ENCODE measurements at regions not wholly inside any gene's neighbourhood (a gene's known extent, or its start where the extent isn't known, plus 50 kb on each side); places are given as distances from the start of the nearest gene placed in this dataset.
"Not testable (repeated sequence)": the region's sequence is repeated elsewhere in the genome, so short reads cannot be mapped to it uniquely, and the experiment has no call there.

DNA sequence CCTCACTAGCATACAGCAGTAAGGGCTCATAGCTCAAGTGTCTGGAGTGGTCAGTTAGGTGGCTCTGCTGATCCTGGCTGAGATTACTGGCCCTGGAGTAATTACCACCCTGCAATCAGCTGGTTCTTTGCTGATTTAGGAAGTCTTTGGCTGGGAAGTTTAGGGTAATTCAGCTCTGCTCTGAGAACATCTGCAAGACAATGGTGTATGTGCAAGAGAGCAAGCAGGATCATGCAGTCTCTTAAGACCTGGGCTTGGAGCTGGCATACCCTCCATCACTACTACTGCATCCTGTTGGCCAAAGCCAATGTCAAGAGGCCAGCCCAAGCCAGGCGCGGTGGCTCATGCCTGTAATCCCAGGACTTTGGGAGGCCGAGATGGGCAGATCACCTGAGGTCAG lies 159.0 kb downstream of the NDUFA12 start:
- no peak overlapping the region for H3K4me3 ChIP-seq (ENCODE audit: low read length in 2 of 2)
- intact Hi-C loops (cut with DNase I), result no loop called here
- no peak for DNase-seq
- ATAC-seq (ENCODE audit: low FRiP score), result no peak
- H3K4me1 ChIP-seq (ENCODE audit: control insufficient read depth in 1 of 2, insufficient read depth in 2 of 2, low read length in 2 of 2), result no peaks in the 10 kb centered on the region
- no peaks in the 10 kb centered on the region for H3K36me3 ChIP-seq (ENCODE audit: control insufficient read depth in 1 of 2, insufficient read depth in 2 of 2, low read length in 1 of 2)
- 97% methylated on average over 3 of the region's 3 CpGs for WGBS, 2 donors
- no peak overlapping the region for H3K27ac ChIP-seq (ENCODE audit: low read depth in 1 of 2, low read length in 2 of 2)
- no peaks in the 10 kb centered on the region for H3K27me3 ChIP-seq (ENCODE audit: control insufficient read depth in 1 of 2, insufficient read depth in 2 of 2, low read length in 1 of 2)
- no peaks in the 10 kb centered on the region for H3K9me3 ChIP-seq (ENCODE audit: control insufficient read depth, low read length)

DNA sequence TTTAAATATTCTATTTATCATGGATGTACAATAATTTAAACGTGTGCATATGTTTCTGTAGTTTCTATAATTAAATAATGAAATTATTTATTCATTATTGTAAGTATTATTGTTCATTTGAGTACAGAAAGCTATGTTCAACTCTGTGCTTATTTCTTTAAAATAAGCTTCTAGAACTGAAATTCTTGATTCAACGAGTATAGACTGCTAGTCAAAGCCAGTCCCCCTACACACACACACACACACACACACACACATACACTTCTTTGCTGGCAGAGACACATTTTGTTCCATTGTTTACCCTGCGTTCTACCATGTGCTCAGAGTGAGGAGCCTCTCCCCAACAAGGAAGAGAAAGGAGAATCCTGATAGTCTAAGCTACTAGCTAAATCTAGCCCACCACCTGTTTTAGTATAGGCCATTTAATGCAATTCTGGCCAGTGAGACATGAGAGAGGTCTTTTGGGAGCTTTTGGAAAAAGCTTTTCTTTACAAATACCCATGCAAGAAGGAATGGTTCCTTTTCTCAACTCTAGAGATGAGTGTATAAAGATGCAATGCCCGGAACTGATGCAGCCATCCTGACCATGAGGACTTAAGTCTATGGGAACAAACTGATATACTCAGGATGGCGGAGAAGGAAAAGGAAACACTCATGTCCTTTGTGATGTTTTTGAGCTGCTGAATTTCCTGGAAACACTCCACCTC lies 161.4 kb downstream of the NDUFA12 start:
- no peaks in the 10 kb centered on the region for H3K4me1 ChIP-seq (ENCODE audit: control insufficient read depth in 1 of 2, insufficient read depth in 2 of 2, low read length in 2 of 2)
- DNase-seq, result no peak
- no peaks in the 10 kb centered on the region for H3K36me3 ChIP-seq (ENCODE audit: control insufficient read depth in 1 of 2, insufficient read depth in 2 of 2, low read length in 1 of 2)
- H3K27ac ChIP-seq (ENCODE audit: low read depth in 1 of 2, low read length in 2 of 2), result no peak overlapping the region
- no peaks in the 10 kb centered on the region for H3K9me3 ChIP-seq (ENCODE audit: control insufficient read depth, low read length)
- H3K27me3 ChIP-seq (ENCODE audit: control insufficient read depth in 1 of 2, insufficient read depth in 2 of 2, low read length in 1 of 2), result no peaks in the 10 kb centered on the region
- intact Hi-C loops (cut with DNase I), result no loop called here
- no peak for ATAC-seq (ENCODE audit: low FRiP score)
- no peak overlapping the region for H3K4me3 ChIP-seq (ENCODE audit: low read length in 2 of 2)
- WGBS, 2 donors, result 69 to 78% methylated on average over 5 of the region's 5 CpGs

DNA sequence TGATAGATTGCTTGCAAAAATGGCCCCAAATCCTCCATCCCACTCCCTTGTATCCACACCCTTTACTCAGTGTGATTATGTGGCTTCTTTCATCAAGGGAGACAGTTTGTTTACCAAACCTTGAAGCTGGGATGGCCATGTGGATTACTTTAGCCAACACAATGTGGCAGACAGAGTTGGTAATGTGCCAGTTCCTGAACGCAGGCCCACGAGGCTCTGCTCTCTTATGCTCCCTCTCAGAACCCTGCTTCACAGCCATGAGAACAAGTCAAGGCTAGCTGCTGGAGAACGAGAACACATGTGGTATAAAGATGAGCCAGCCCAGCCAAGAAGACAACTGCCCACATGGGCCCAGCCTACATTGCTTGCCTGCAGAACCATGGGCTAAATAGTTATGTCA lies 162.3 kb downstream of the NDUFA12 start:
- no peak for ATAC-seq (ENCODE audit: low FRiP score)

DNA sequence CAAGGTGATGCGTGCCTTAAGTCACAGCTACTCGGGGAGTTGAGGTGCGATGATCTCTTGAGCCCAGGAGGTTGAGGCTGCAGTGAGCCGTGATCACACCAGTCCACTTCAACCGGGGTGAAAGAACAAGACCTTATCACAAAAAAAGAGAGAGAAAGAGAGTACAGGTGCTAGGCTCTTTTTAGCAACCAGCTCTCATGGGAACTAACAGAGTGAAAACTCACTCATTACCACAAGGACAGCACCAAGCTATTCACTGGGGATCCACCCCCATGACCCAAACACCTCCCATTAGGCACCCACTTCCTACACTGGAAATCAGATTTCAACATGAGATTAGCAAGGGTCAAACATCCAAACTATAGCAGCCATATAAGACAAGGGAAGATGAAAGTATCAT lies 164.2 kb downstream of the NDUFA12 start:
- H3K4me3 ChIP-seq (ENCODE audit: low read length in 2 of 2), result no peak overlapping the region
- DNase-seq (no peak), ATAC-seq (ENCODE audit: low FRiP score) (no peak)
- intact Hi-C loops (cut with DNase I), result no loop called here
- no peaks in the 10 kb centered on the region for H3K36me3 ChIP-seq (ENCODE audit: control insufficient read depth in 1 of 2, insufficient read depth in 2 of 2, low read length in 1 of 2)
- no peaks in the 10 kb centered on the region for H3K27me3 ChIP-seq (ENCODE audit: control insufficient read depth in 1 of 2, insufficient read depth in 2 of 2, low read length in 1 of 2)
- H3K27ac ChIP-seq (ENCODE audit: low read depth in 1 of 2, low read length in 2 of 2), result no peak overlapping the region
- 95 to 100% methylated on average over 5 of the region's 5 CpGs for WGBS, 2 donors
- H3K4me1 ChIP-seq (ENCODE audit: control insufficient read depth in 1 of 2, insufficient read depth in 2 of 2, low read length in 2 of 2), result no peaks in the 10 kb centered on the region
- no peaks in the 10 kb centered on the region for H3K9me3 ChIP-seq (ENCODE audit: control insufficient read depth, low read length)

More for the DNA sequence above, 162.3 kb downstream of the NDUFA12 start:
- WGBS, 2 donors, result 43 to 51% methylated on average over 3 of the region's 3 CpGs
- intact Hi-C loops (cut with DNase I), result no loop called here
- Histone ChIP-seq H3K27ac (ENCODE audit: low read depth in 1 of 2, low read length in 2 of 2) (no peak overlapping the region), H3K27me3 (ENCODE audit: control insufficient read depth in 1 of 2, insufficient read depth in 2 of 2, low read length in 1 of 2) (no peaks in the 10 kb centered on the region), H3K4me3 (ENCODE audit: low read length in 2 of 2) (no peak overlapping the region), H3K9me3 (ENCODE audit: control insufficient read depth, low read length) (no peaks in the 10 kb centered on the region), H3K4me1 (ENCODE audit: control insufficient read depth in 1 of 2, insufficient read depth in 2 of 2, low read length in 2 of 2) (no peaks in the 10 kb centered on the region), H3K36me3 (ENCODE audit: control insufficient read depth in 1 of 2, insufficient read depth in 2 of 2, low read length in 1 of 2) (no peaks in the 10 kb centered on the region)
- no peak for DNase-seq

DNA sequence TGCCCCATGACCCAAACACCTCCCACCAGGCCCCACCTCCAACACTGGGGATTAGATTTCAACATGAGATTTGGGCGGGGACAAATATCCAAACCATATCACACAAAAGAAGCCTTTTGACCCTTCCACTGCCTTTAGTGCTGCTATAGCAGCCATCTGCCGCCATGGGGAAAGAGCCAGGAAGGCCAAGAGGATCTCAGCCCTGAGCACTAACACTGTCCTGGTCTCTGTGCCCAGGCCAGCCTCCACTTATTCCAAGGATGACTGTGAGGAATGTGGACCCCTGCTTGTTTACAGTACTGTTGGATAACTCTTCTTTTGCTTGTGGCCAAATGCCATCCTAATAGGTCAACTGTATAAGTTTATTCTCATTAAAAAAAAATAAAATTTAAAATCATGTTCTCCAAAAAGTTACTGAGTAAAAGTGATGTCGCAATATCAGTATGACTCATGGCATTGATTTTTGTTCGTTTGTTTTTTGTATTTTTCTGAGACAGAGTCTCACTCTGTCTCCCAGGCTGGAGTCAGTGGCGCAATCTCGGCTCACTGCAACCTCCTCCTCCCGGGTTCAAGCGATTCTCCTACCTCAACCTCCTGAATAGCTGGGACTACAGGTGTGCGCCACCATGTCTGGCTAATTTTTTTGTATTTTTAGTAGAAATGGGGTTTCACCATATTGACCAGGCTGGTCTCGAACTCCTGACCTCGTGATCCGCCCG lies 166.4 kb downstream of the NDUFA12 start:
- DNase-seq; H3K27me3 ChIP-seq (ENCODE audit: control insufficient read depth in 1 of 2, insufficient read depth in 2 of 2, low read length in 1 of 2); H3K27ac ChIP-seq (ENCODE audit: low read depth in 1 of 2, low read length in 2 of 2); H3K4me3 ChIP-seq (ENCODE audit: low read length in 2 of 2); intact Hi-C loops (cut with DNase I); H3K4me1 ChIP-seq (ENCODE audit: control insufficient read depth in 1 of 2, insufficient read depth in 2 of 2, low read length in 2 of 2); H3K36me3 ChIP-seq (ENCODE audit: control insufficient read depth in 1 of 2, insufficient read depth in 2 of 2, low read length in 1 of 2); H3K9me3 ChIP-seq (ENCODE audit: control insufficient read depth, low read length): not testable (repeated sequence)
- WGBS, 2 donors, result 93 to 95% methylated on average over 13 of the region's 13 CpGs
- peak; percentile 56 for ATAC-seq (ENCODE audit: low FRiP score)

DNA sequence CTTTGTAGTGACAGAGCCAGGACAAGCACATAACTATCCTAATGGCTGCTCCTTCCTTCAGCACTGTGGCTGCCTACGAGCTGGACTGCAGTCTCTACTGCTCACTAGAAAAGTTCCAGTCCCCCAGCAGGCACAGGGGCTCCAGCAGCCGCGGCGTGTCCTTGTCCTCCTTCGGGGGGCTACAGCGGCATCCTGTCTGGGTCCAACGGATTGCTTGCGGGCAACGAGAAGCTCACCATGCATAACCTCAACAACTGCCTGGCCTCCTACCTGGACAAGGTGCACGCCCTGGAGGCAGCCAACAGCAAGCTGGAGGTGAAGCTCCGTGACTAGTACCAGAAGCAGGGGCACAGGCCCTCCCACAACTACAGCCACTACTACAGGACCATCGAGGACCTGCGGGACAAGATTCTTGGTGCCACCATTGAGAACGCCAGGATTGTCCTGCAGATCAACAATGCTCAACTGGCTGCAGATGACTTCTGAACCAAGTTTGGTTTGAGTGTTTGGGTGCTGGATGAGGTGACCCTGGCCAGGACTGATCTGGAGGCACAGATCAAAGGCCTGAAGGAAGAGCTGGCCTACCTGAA lies 169.4 kb downstream of the NDUFA12 start:
- DNase-seq (no peak), ATAC-seq (ENCODE audit: low FRiP score) (no peak)
- Histone ChIP-seq H3K27me3 (ENCODE audit: control insufficient read depth in 1 of 2, insufficient read depth in 2 of 2, low read length in 1 of 2) (no peaks in the 10 kb centered on the region), H3K4me1 (ENCODE audit: control insufficient read depth in 1 of 2, insufficient read depth in 2 of 2, low read length in 2 of 2) (no peaks in the 10 kb centered on the region), H3K4me3 (ENCODE audit: low read length in 2 of 2) (no peak overlapping the region), H3K36me3 (ENCODE audit: control insufficient read depth in 1 of 2, insufficient read depth in 2 of 2, low read length in 1 of 2) (no peaks in the 10 kb centered on the region), H3K9me3 (ENCODE audit: control insufficient read depth, low read length) (no peaks in the 10 kb centered on the region), H3K27ac (ENCODE audit: low read depth in 1 of 2, low read length in 2 of 2) (no peak overlapping the region)
- 96% methylated on average over 14 of the region's 14 CpGs for WGBS, 2 donors
- intact Hi-C loops (cut with DNase I), result no loop called here

DNA sequence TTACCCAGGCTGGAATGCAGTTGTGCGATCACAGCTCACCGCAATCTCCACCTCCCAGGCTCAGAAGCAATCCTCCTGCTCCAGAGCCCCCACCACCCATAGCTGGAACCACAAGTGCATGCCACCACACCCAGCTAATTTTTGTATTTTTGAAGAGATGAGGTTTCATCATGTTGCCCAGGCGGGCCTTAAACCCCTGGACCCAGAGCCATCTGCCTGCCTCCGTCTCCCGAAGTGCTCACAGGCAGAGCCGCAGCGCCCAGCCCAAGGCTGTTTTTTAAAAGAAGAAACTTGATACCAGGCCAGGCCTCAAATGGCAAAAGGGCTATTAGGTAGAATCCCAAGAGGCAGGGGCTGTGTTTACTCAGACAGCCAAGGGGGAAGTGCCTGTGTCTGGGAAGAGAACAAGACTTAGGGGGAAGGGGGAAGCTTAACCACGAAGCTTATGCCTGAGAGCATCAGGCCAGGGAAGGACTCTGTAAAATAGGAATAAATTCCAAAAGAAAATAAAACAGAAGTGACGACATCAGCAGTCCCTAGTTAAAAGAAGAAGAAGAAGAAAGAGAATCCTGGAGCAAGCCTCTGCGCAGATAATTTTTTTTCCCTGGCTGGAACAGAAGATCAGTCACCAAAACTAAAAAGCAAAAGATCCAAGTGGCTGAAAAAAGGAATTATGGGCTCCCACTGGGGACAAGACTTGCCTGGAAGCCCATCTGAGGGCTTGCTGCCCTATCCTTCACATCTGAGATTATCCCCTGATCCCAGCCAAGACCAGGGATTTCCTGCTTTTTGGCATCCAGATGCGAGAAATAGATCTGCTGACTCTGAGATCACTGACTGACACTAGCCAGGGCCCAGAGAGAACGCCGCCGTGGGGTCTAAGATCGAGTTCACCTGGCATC lies 170.5 kb downstream of the NDUFA12 start:
- Histone ChIP-seq H3K9me3 (ENCODE audit: control insufficient read depth, low read length) (no peaks in the 10 kb centered on the region), H3K27ac (ENCODE audit: low read depth in 1 of 2, low read length in 2 of 2) (no peak overlapping the region), H3K27me3 (ENCODE audit: control insufficient read depth in 1 of 2, insufficient read depth in 2 of 2, low read length in 1 of 2) (no peaks in the 10 kb centered on the region), H3K4me1 (ENCODE audit: control insufficient read depth in 1 of 2, insufficient read depth in 2 of 2, low read length in 2 of 2) (no peaks in the 10 kb centered on the region), H3K36me3 (ENCODE audit: control insufficient read depth in 1 of 2, insufficient read depth in 2 of 2, low read length in 1 of 2) (no peaks in the 10 kb centered on the region), H3K4me3 (ENCODE audit: low read length in 2 of 2) (no peak overlapping the region)
- ATAC-seq (ENCODE audit: low FRiP score) (peak; percentile 64), DNase-seq (no peak)
- intact Hi-C loops (cut with DNase I), result no loop called here
- WGBS, 2 donors, result 58 to 63% methylated on average over 15 of the region's 15 CpGs

DNA sequence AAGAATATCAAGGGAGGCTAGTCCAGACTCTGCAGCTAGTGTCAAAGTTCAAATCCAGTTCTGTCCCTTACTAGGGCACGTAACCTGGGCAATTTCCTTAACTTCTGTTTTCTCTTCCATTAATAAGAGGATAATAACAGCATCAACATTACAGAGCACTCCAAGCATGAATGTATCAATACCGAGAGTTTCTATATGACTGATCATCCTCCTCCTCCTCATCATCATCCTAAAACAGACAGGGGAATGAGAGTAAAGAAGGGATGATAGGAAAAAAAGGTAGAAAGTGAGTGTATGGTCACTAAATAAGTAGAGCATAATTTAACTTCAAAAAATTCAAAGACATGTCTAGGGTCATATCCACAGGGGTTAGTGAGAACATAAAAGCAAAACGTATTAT lies 171.4 kb downstream of the NDUFA12 start:
- WGBS, 2 donors, result 93 to 94% methylated on average over 3 of the region's 3 CpGs
- no peak for DNase-seq
- intact Hi-C loops (cut with DNase I), result no loop called here

More for the DNA sequence above, 171.4 kb downstream of the NDUFA12 start:
- Histone ChIP-seq H3K36me3 (ENCODE audit: control insufficient read depth in 1 of 2, insufficient read depth in 2 of 2, low read length in 1 of 2) (no peaks in the 10 kb centered on the region), H3K27me3 (ENCODE audit: control insufficient read depth in 1 of 2, insufficient read depth in 2 of 2, low read length in 1 of 2) (no peaks in the 10 kb centered on the region), H3K4me1 (ENCODE audit: control insufficient read depth in 1 of 2, insufficient read depth in 2 of 2, low read length in 2 of 2) (no peaks in the 10 kb centered on the region), H3K27ac (ENCODE audit: low read depth in 1 of 2, low read length in 2 of 2) (no peak overlapping the region), H3K4me3 (ENCODE audit: low read length in 2 of 2) (no peak overlapping the region), H3K9me3 (ENCODE audit: control insufficient read depth, low read length) (no peaks in the 10 kb centered on the region)
- ATAC-seq (ENCODE audit: low FRiP score), result no peak
